ES-I3 (cell line): ENCODE measurements at regions not wholly inside any gene's neighbourhood (a gene's known extent, or its start where the extent isn't known, plus 50 kb on each side); places are given as distances from the start of the nearest gene placed in this dataset.

Source experiments
- H3K36me3 ChIP-seq: 2 replicates; pipeline ENCODE4 v1.6.1; 2013; ENCODE audit warnings: mild to moderate bottlenecking, low read length, control low read depth, moderate library complexity; ENCODE audit not compliant: insufficient read depth
- H3K4me1 ChIP-seq: 2 replicates; pipeline ENCODE4 v1.6.1; 2013; ENCODE audit warnings: mild to moderate bottlenecking, control low read depth, low read length; ENCODE audit not compliant: insufficient read depth
- H3K9ac ChIP-seq: 2 replicates; pipeline ENCODE4 v1.6.1; 2013; ENCODE audit warnings: low read depth, mild to moderate bottlenecking, low read length, moderate library complexity
- H3K9me3 ChIP-seq: 2 replicates; pipeline ENCODE4 v1.6.1; 2013; ENCODE audit warnings: mild to moderate bottlenecking, low read length, moderate library complexity; ENCODE audit not compliant: control insufficient read depth, insufficient read depth

GRCh38 chr20:50418890-50419642, 91.1 kb upstream of the PTPN1 start:
- no peak overlapping the region for H3K9ac ChIP-seq
- H3K36me3 ChIP-seq = no peaks in the 10 kb centered on the region
- H3K9me3 ChIP-seq = peaks cover 4% of the 10 kb centered on the region; the same call in 1 of the 2 replicates
- peaks cover 9% of the 10 kb centered on the region; the same call in 1 of the 2 replicates for H3K4me1 ChIP-seq

GRCh38 chr20:50420380-50420779, 89.8 kb upstream of the PTPN1 start:
- H3K4me1 ChIP-seq = peaks cover 9% of the 10 kb centered on the region; the same call in 1 of the 2 replicates
- no peak overlapping the region for H3K9ac ChIP-seq
- H3K36me3 ChIP-seq = no peaks in the 10 kb centered on the region

GRCh38 chr20:50421356-50422340, 88.5 kb upstream of the PTPN1 start:
- peaks cover 4% of the 10 kb centered on the region; the same call in 1 of the 2 replicates for H3K9me3 ChIP-seq
- no peak overlapping the region for H3K9ac ChIP-seq
- H3K4me1 ChIP-seq = peaks cover 9% of the 10 kb centered on the region; the same call in 1 of the 2 replicates
- H3K36me3 ChIP-seq = no peaks in the 10 kb centered on the region

More at GRCh38 chr20:50420380-50420779, 89.8 kb upstream of the PTPN1 start:
- H3K9me3 ChIP-seq = peaks cover 4% of the 10 kb centered on the region; the same call in 1 of the 2 replicates

- Histone ChIP-seq H3K9ac (no peak overlapping the region), H3K4me1 (peaks cover 9% of the 10 kb centered on the region; the same call in 1 of the 2 replicates), H3K9me3 (peaks cover 4% of the 10 kb centered on the region; the same call in 1 of the 2 replicates), H3K36me3 (no peaks in the 10 kb centered on the region)
These were observed 86.4 kb upstream of the PTPN1 start for GRCh38 chr20:50423758-50424157.

- Histone ChIP-seq H3K36me3 (no peaks in the 10 kb centered on the region), H3K4me1 (peaks cover 9% of the 10 kb centered on the region; the same call in 1 of the 2 replicates), H3K9ac (no peak overlapping the region), H3K9me3 (peaks cover 4% of the 10 kb centered on the region; the same call in 1 of the 2 replicates)
These were observed 85.1 kb upstream of the PTPN1 start for GRCh38 chr20:50425076-50425475.

- Histone ChIP-seq H3K36me3 (no peaks in the 10 kb centered on the region), H3K9me3 (no peaks in the 10 kb centered on the region), H3K9ac (no peak overlapping the region), H3K4me1 (peaks cover 13% of the 10 kb centered on the region; the same call in 1 of the 2 replicates)
These were observed 83.1 kb upstream of the PTPN1 start for GRCh38 chr20:50426866-50427718.

- Histone ChIP-seq H3K9me3 (no peaks in the 10 kb centered on the region), H3K36me3 (no peaks in the 10 kb centered on the region), H3K4me1 (peaks cover 7% of the 10 kb centered on the region; the same call in 1 of the 2 replicates), H3K9ac (no peak overlapping the region)
These were observed 82.5 kb upstream of the PTPN1 start for GRCh38 chr20:50427719-50428083.

- Histone ChIP-seq H3K9me3 (no peaks in the 10 kb centered on the region), H3K9ac (no peak overlapping the region), H3K4me1 (peaks cover 10% of the 10 kb centered on the region), H3K36me3 (no peaks in the 10 kb centered on the region)
These were observed 81.9 kb upstream of the PTPN1 start for GRCh38 chr20:50428097-50428828.

GRCh38 chr20:50429412-50429811, 80.8 kb upstream of the PTPN1 start:
- H3K4me1 ChIP-seq = peaks cover 19% of the 10 kb centered on the region
- no peak overlapping the region for H3K9ac ChIP-seq
- H3K36me3 ChIP-seq = no peaks in the 10 kb centered on the region

GRCh38 chr20:50431066-50431450, 79.1 kb upstream of the PTPN1 start:
- Histone ChIP-seq H3K36me3 (no peaks in the 10 kb centered on the region), H3K9me3 (no peaks in the 10 kb centered on the region), H3K9ac (no peak overlapping the region), H3K4me1 (peaks cover 20% of the 10 kb centered on the region)

More at GRCh38 chr20:50429412-50429811, 80.8 kb upstream of the PTPN1 start:
- H3K9me3 ChIP-seq = no peaks in the 10 kb centered on the region

GRCh38 chr20:50433001-50433761, 77.0 kb upstream of the PTPN1 start:
- H3K4me1 ChIP-seq = peaks cover 20% of the 10 kb centered on the region
- no peaks in the 10 kb centered on the region for H3K9me3 ChIP-seq
- no peak overlapping the region for H3K9ac ChIP-seq
- H3K36me3 ChIP-seq = no peaks in the 10 kb centered on the region

GRCh38 chr20:50434321-50434652, 75.9 kb upstream of the PTPN1 start:
- no peaks in the 10 kb centered on the region for H3K9me3 ChIP-seq
- H3K36me3 ChIP-seq = no peaks in the 10 kb centered on the region
- peaks cover 24% of the 10 kb centered on the region for H3K4me1 ChIP-seq
- H3K9ac ChIP-seq = no peak overlapping the region
